ENCODE measurements at regions not wholly inside any gene's neighbourhood (a gene's known extent, or its start where the extent isn't known, plus 50 kb on each side); places are given as distances from the start of the nearest gene placed in this dataset.

GRCh38 chr5:2888520-2889060, 137.1 kb upstream of the IRX2 start:
- TF ChIP-seq CTCF (IDR thresholded peaks at IDR 0.05) (no peak), POLR2A (IDR thresholded peaks at IDR 0.05) (no peak)
